NCI-H524 treated with DMSO at 0.1 percent for 48 hours (cell line): ENCODE measurements at regions not wholly inside any gene's neighbourhood (a gene's known extent, or its start where the extent isn't known, plus 50 kb on each side); places are given as distances from the start of the nearest gene placed in this dataset.

ENCODE experiments used
- DNase-seq: peaks from one replicate; lab custom pipeline; 2025; lab: John Stamatoyannopoulos, UW

DNA sequence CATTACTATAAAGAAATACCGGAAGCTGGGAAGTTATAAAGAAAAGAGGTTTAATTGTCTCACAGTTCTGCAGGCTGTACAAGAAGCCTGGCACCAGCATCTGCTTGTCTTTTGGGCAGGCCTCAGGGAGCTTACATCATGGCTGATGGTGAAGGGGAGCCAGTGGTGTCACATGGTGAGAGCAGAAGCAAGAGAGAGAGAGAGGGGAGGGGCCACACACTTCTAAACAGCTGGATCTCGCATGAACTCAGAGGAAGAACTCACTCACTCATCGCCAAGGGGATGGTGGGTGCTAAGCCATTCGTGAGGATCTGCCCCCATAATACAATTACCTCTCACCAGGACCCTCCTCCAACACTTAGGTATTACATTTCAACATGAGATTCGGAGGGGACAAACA, 51.8 kb upstream of the ANKRD34C start:
- no peak for DNase-seq

DNA sequence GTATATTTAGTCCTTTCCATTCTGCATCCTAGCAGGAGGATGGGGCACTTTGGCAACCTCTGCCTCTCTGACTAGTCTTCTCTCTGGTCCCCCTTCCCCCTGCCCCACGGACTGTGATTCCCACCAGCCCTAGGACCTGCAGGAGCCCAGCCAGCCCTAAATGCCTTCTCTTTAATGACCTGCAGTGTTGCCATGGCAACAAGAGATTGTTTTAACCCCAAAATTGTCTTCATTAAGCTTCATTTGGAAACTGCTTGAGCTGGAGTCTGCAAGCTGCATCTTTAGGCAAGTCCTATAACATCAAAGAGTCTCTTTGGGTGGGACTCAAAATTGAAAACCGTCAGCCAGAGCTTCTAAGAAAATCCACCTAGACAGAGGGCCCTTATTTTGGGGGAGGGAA, 59.7 kb upstream of the ANKRD34C start:
- no peak for DNase-seq

DNA sequence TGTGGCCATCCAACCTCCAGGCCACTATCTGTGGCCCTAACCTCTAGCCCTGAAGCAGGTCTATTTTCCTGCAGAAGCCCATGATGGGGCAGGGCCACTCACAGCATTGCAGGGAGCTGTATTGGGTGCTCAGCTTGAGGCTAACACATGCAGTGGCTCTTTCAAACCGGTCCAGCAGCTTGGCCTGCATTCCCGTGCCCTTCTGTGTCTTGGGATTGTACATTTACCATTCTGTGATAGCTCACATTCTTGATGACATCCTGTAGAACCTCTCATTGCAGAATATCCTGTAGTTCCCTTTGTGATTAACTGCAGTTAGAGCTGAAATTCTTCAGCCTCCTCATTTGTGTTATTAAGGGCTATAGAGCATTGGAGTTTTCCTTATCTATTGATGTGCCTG, 60.8 kb upstream of the ANKRD34C start:
- no peak for DNase-seq

DNA sequence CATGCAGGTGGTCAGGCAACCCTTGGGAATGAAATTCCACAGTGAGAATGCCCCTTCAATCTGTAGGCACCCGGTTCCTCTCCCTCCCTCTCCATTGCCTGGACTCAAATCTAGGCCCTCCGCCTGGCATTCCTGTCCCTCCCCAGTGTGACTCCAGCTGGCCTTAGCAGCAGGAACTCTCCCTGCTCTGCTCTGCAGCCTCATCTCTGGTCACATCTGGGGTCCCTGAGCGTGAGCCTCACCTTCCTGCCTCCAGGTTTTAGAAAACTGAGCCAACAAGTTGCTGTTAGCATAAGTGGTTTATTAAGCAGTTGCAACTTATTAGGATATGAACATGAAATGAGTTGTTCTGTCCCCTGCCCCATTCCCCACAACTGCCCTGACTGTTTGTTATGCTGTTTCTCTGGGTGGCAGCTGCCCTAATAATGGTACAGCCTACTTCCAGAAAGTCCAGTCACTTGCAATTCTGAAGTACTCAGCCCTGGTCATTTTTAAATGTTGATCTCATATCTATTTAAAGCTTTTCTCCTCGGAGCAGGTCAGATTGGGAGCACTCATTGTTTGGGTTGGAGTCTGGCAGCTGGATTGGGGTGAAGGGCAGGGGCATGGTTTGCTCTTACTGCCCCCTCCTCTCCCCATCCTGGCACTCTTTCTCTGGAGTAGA, 63.0 kb upstream of the ANKRD34C start:
- DNase-seq, result no peak

DNA sequence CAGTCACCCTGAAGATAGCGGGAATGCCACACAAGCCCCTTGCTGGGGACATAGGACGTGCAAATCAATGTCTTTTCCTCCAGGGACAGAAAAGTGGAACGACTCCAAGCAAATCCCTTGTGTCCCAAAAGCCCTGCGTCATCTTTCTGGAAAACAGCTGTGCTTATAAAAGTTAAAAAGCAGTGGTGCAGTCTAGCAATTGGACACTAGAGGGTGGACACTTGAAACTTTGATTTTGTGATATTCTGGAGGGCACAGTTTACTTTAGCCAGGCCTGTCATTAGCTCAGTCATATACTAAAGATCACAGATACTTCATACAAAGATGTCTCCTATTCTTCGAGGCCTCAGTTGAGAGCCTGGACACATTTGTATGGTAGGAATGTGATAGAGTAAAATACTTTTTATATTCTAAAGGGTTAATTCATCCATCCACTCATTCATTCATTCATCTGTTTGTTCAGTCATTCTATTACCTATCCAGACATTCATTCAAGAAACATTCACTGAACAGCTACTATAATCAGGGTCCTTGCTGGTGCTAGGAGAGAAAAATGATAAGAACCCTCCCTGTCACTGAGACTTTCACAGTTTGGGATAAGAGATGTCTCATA, 63.8 kb upstream of the ANKRD34C start:
- DNase-seq, result no peak

DNA sequence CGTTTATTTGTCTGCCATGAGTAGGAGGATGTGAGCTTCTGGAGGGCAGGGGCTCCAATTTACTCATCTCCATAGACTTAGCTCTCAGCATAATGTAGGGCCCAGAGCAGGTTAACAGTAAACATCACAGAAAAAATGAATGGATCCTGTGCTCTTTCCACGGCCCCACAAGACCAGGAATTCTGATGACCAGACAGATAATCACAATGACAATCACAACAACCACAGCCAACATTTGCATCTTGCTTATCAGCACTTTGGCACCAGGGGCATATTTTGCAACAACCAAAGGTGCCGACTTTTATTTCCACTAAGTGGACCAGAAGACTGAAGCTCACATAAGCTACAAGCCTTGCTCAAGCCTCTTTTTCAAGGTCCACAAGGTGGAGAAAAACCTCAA, 68.9 kb upstream of the ANKRD34C start:
- DNase-seq, result no peak

DNA sequence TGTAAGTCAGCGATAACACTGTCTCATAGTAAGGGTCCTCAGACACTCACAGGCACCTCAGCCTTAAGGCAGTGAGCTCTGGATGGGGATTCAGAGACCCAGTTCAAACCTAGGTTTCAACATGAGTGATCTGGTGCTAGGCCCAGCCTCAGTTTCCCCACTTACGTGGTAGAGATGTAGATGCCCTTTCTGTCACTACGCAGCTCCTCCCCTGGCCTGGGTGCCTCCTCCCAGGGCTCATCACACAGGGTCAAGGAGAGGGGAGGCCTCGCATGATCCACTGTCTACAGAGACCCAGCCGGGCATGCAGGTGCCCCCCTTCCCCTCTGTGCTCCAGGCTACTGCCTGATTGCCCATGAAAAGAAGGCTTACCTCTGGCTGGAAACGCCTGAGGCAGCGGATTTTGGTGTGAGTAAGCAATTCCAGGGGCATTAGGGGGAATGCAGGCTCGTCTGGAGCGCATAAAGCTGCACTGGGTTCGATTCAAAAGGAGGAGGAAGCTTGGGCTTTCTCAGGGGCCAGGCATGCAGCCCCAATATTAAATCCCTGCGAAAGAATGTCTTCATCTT, 69.8 kb upstream of the ANKRD34C start:
- no peak for DNase-seq

DNA sequence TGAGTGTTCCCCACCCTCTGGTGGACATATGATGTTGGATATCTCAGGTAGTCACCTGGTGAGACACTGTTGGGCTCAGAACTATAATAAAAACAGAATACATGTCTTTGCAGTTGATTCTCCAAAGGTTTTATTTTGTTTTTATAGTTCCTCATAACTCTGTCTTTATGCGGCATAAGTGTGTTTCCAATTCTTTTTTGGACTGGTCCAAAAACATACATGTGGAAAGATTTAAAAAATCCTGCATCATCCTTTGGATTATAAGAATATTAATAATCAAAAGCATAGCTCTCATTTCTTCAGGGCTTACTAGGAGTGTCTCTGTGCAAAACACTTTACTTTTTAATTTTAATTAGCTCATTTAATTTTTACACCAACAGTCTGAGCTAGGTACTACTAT, 71.0 kb upstream of the ANKRD34C start:
- DNase-seq, result no peak

DNA sequence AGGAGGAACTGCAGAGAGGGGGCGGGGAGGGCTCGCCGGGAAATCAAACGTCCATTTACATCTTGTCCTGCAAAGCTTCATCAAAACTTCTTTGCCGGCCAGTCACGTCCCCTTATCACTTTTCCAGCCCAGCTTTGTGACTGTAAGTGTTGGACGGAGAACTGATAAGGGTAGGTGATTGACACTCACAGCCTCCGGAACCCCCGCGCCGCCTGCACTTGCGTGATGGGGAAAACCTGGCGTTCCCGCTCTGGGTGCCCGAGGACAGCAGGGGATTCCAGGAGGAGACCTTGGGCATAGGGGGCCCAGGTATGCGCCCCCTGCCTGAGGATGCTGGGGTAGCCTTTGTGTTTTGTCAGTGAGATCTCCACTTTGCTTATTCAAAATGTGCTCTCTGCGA, 72.8 kb upstream of the ANKRD34C start:
- DNase-seq, result no peak

DNA sequence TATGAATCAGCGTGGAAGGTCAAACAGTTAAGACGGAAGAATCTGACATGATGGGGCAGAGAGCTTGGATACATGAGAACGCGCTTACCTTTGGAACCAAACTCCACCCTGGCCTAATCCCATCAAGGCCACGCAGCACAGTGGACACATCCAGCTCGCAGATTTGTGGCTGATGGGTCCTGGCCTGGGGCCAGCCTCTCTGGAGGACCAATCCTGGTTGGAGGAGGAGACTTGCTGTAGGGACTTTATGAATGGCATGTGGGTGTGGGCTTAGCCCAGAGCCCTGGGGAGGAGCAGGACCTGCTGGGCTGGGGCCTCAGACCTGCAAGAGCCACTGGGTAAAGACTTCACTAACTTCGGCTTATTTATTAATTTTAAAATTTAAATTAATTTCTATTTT, 73.4 kb upstream of the ANKRD34C start:
- no peak for DNase-seq

DNA sequence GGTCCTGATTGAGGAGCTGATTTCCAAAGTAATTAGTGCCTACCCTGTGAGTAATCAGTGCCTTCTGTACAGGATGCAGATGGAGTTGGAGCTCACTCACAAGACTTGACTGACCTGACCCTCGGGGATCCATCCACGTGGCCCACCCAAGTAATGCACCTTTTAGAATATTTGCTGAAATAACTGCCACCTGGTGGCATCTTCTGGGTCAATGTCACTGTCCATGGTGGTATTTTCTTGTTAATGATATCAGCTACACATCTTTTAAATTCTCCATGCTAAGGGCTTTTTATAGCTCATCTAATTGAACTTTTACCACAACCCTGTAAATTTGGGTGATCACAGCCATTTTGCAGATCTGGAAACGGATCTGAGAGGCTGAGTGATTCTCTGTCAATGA, 74.3 kb upstream of the ANKRD34C start:
- no peak for DNase-seq

DNA sequence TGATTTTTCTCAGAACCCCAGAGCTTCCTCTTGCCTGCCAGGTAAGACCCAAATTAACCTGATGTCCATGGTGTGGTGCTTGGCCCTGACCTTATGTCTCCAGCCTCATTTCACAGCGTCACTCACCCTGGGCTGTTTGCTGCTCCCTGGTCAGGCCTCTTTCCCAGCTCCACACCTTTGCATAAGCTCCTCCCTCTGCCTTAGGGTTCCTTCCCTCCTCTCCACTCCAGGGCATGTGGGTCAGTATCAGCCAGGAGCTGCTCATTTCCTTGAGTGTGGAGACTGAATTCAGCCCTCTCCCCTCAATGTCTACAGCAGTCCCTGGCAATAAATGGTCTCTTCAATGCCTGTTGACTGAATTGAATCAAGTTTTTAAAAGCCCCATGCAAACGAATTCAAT, 75.6 kb upstream of the ANKRD34C start:
- no peak for DNase-seq

DNA sequence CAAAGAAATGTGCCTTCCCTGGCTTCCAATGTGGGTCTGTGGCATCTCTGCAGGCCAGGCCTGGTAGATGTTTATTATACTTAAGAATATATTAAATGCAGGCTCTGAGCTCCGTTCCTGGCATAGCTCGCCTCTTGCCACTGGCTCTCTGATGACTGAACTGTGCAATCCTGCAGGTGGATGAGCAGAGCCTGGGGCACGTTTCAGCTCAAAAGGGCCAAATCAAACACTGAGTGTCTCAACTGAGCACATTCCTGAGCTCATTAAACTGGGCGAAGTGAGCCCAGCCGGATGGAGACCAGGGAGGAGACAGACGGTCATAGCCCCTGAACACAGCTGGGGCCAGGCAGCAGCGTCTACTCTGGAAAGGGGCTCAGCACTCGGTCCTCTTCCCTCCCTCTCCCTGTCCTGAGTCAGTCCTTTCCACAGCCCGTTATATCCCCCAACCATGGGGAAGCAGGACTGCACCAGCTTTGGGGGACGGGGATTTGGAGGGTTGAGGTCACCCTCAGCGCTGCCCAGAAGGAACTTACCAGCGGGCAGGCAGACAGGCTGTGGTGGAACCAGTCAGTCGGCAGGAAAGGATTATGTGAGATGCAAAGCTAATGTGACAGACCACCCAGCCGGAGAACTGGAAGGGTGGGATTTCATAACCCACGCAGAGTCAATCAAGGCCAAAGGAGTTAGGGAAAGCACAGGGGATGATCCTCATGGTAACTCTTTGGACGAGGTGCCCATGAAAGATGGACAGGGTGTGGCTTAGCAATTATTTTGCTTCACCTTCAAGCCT, 77.4 kb upstream of the ANKRD34C start:
- no peak for DNase-seq

DNA sequence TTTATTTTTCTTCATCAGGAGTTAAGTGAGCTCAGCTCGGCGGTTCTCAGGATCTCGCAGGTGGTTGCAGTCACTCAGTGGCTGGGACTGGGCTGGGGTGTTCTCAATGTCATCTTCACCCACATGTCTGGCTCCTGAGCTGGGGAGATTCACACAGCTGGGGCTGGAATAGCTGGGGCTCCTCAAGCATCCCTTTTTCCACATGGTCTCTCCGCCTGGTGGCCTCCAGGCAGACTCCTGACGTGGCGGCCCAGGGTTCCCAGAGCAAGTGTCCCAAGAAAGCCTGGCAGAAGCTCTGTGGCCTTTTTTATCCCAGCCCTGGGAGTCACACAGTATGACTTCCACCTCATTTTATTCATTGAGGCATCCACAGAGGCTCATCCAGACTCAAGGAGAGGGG, 84.1 kb upstream of the ANKRD34C start:
- DNase-seq, result no peak

DNA sequence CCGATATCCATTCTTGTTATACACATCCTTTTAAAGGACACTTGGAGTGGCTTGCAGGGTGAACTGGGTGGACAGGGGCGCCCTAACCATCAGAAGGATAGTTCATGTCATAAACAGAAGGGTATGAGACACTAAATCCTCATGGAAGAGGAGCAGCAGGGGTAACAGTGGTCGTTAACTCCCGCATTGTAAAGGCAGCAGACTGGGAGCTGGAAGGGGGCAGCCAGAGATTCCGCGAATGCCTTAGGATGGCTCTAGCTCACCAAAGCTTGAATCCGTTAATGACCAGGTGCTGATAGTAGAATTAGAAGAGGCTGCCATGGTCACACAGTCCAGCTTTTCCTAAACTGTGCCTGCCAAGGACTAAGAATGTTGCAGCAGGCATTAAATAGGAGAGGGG, 85.2 kb upstream of the ANKRD34C start:
- DNase-seq, result no peak

DNA sequence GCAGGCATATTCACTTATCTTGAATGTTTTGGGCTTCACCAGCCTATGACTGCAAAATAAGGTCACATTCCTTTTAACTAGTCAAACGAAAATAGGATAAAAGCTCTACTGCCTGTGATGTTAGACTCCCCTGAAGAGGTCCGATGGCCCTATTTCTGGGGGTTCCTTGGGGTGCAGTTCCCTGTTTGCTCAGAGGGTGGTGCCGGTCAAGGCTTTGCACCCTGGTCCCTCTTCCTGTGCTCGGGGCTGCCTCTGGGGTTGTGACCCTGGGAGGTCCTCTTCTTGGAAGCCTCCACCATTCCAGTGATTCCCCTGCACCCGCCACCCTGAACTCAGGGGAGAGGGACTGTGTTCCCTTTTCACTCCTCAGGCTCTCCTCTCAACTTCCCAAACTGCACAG, 86.7 kb upstream of the ANKRD34C start:
- no peak for DNase-seq

DNA sequence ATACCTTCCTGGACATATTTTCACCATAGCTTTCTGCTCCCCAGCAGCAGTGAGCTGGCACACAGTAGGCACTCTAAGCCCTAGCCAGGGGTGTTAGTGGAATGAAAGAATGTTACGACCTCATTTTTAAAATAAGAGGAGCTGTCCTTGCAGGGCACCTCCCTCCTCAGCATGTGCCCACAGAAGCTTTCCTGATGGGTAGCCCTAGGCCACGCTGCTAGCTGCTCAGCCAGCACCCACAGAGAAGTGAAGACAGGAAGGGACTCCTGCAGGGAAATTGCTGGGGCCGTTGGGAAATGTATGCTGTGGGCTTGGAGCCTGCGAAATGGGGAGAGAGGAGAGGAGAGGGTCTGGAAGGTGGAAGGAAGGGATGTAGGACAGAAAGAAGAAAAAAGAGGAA, 87.3 kb upstream of the ANKRD34C start:
- DNase-seq, result no peak

DNA sequence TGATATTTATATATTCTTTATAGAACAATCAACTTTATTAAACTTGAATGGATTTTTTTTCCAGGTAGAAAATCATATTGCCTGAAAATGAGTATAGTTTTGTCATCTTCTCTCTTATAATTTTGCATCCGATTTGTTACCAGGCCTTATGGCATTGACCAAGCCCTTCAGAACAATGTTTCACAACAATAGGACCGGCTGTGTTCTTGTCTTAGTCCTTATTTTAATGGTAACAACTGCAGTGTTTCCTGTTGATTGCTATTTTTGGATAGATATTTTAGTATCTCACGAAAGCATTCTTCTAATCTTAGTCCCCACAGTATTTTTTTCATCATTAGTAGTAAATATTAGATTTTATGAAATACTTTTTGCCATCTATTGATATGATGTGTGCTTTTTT, 88.1 kb upstream of the ANKRD34C start:
- DNase-seq, result no peak

DNA sequence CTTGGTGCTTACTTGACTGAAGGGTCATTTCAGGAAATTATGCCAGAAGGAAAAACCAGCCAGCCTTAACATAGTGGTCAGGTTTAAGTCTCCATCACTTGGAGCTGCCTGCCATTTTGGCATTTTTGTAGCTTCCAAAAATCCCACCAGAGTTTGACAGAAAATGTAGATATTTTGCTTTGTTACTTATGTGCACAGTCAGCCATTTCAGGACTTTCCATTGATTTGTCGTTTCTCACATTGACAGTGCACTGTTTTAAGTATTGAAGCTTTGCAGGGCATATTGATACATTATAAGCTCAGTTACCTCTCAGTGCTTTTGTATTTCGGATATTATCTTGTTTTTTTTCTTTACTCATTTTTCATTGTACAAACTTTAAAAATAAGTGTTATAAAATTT, 89.0 kb upstream of the ANKRD34C start:
- DNase-seq, result no peak

DNA sequence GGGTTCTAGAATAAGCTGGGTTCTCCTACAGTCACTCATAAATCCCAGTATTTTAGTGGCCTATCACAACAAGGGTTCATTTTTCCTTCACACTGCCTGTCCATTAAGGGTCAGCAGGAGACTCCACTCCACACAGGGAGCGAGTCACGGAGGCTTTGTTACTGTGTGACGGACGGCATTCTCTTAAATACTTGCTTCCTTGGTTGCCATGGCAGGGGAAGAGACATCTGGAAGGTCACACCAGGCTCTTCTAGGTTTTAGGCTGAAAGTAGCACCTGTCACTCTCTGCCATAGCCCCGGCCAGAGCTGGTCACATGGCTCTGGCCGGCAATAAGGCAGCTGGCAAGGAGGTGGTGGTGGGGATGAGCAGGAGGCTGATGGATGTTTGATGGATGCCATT, 89.4 kb upstream of the ANKRD34C start:
- peak; percentile 80 for DNase-seq

DNA sequence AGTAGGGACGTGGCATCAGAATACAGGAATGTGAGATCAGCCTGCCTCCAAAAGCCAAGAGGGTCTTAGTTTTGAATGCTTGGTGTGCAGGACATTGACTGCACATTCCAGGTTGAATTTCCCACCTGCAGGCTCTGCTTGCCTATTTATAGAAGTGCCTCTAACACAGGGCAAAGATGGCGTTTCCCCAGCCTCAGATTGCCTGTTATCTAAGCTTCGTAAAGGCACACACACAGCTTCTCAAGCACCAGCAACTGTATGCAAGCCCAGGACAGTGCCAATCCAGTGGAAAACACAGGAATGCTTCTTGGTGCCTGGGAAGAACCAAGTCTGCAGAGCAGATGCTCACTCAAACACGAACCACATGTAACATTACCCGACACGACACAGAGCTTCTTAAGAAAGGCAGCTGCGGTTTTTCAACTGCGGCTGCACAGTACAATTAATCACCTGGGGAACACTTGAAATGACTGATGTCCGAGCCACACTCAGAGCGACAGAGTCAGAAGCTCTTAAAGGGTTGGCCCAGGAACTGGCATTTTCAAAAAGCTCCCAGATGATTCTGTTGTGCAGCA, 90.0 kb upstream of the ANKRD34C start:
- peak; percentile 94 for DNase-seq

DNA sequence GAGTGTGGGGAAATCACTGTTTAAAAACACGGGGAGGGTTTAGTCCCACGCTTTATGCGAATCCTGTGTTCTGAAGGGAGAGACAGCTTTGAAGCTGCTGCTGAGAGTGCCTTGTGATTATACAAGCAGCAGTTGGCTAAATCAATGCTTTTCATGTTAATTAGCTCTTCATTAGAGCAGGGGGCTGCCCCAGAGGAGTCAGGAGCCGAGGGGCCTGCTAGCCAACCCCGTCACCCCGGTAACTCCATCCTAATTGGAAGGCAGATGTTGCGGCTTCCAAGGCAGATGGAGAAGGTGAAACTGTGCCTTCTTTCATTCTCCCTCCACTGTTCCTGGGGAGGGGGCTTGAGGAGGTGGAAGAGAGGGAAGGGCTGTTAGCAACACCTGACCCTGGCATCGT, 92.4 kb upstream of the ANKRD34C start:
- peak; percentile 82 for DNase-seq

DNA sequence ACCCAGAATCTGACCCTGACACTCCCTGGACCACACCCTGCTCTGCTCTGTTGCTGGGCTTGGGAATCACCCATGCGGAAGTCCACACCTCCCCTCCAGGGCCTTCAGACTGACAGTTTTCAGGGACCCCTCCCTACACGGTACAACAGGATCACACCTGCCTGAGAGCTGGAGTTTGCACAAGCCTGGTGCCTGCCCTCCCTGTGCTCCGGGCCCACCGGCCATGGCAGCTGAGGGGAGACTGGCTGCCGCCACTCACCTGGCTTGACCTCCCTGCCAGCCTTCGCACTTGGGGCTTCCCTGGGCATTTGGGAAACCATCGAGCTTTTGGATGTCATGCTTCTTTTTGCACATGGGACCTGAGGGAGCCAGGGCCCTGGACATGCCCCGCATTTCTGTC, 95.9 kb upstream of the ANKRD34C start:
- DNase-seq, result no peak
